ENCODE measurements at regions not wholly inside any gene's neighbourhood (a gene's known extent, or its start where the extent isn't known, plus 50 kb on each side); places are given as distances from the start of the nearest gene placed in this dataset.

- TF ChIP-seq POLR2A (IDR thresholded peaks at IDR 0.05) (no peak), CTCF (IDR thresholded peaks at IDR 0.05) (no peak)
Measured at GRCh38 chr18:64474773-64475172, 325.9 kb upstream of the LINC00305 start.

Data from body of pancreas (tissue), 4 donors.